Loucy (cell line): ENCODE measurements at regions not wholly inside any gene's neighbourhood (a gene's known extent, or its start where the extent isn't known, plus 50 kb on each side); places are given as distances from the start of the nearest gene placed in this dataset.

Experiments
- H2AFZ ChIP-seq: fragments of 200-600 bp; sonication (generic); 2 replicates; pipeline ENCODE4 v1.6.0; 2016; ENCODE audit warnings: antibody characterized with exemption, mild to moderate bottlenecking, low read length, moderate library complexity
- H3F3A ChIP-seq: fragments of 200-600 bp; 2 replicates; pipeline ENCODE4 v1.6.0; 2016; ENCODE audit warnings: antibody characterized with exemption, low read depth, mild to moderate bottlenecking
- H3K27me3 ChIP-seq: fragments of 200-600 bp; sonication (generic); 2 replicates; pipeline ENCODE4 v1.6.1; 2014; ENCODE audit warnings: low read length, mild to moderate bottlenecking; ENCODE audit not compliant: insufficient read depth, poor library complexity, severe bottlenecking
- H3K36me3 ChIP-seq: fragments of 200-600 bp; sonication (generic); 2 replicates; pipeline ENCODE4 v1.6.1; 2016; ENCODE audit warnings: low read length; ENCODE audit not compliant: insufficient read depth
- H3K4me1 ChIP-seq: fragments of 200-600 bp; sonication (generic); 2 replicates; pipeline ENCODE4 v1.5.1; 2014; ENCODE audit warnings: low read length, mild to moderate bottlenecking; ENCODE audit not compliant: insufficient read depth, poor library complexity, severe bottlenecking
- H3K4me2 ChIP-seq: fragments of 200-600 bp; sonication (generic); 2 replicates; pipeline ENCODE4 v1.6.0; 2014; ENCODE audit warnings: antibody characterized with exemption, low read length, low read depth, mild to moderate bottlenecking; ENCODE audit not compliant: poor library complexity, severe bottlenecking
- H3K4me3 ChIP-seq: fragments of 200-600 bp; sonication (generic); 2 replicates; pipeline ENCODE4 v1.5.1; 2014; ENCODE audit warnings: low read length, mild to moderate bottlenecking, mixed read lengths; ENCODE audit not compliant: poor library complexity, severe bottlenecking
- H3K79me2 ChIP-seq: fragments of 200-600 bp; sonication (generic); 2 replicates; pipeline ENCODE4 v1.6.1; 2014; ENCODE audit warnings: low read length; ENCODE audit not compliant: insufficient read depth
- H3K9ac ChIP-seq: fragments of 200-600 bp; sonication (generic); 2 replicates; pipeline ENCODE4 v1.6.0; 2014; ENCODE audit warnings: mild to moderate bottlenecking, low read depth, low read length, moderate library complexity; ENCODE audit not compliant: poor library complexity, severe bottlenecking
- H3K9me2 ChIP-seq: fragments of 200-600 bp; sonication (generic); replicated peaks from 2 replicates; pipeline ENCODE4 v1.6.1; 2016; ENCODE audit warnings: low read depth, low read length, mixed read lengths
- H3K9me3 ChIP-seq: fragments of 200-600 bp; sonication (generic); 2 replicates; pipeline ENCODE4 v1.6.1; 2014; ENCODE audit warnings: mild to moderate bottlenecking, antibody characterized with exemption, low read length, low read depth; ENCODE audit not compliant: insufficient read depth
- H4K20me1 ChIP-seq: fragments of 200-600 bp; sonication (generic); 2 replicates; pipeline ENCODE4 v1.6.0; 2014; ENCODE audit warnings: antibody characterized with exemption, low read length, mild to moderate bottlenecking; ENCODE audit not compliant: insufficient read depth, poor library complexity, severe bottlenecking
- CTCF ChIP-seq: fragments of 200-600 bp; sonication (generic); conservative IDR thresholded peaks from 2 replicates; pipeline ENCODE4 v1.5.1; 2014; ENCODE audit warnings: mild to moderate bottlenecking, antibody characterized with exemption, low read length
- EZH2phosphoT487 ChIP-seq: fragments of 200-600 bp; IDR thresholded peaks from 2 replicates; pipeline ENCODE4 v1.6.1; 2018; ENCODE audit warnings: antibody characterized with exemption, mild to moderate bottlenecking, moderate library complexity, borderline replicate concordance

- Histone ChIP-seq H3K36me3 (peaks cover 35% of the 10 kb centered on the region; the same call in 1 of the 2 replicates), H3K4me1 (peaks cover 1% of the 10 kb centered on the region), H3K4me3 (no peak overlapping the region), H3K4me2 (no peak overlapping the region), H3K79me2 (peaks cover 93% of the 10 kb centered on the region), H3K9me3 (no peaks in the 10 kb centered on the region), H4K20me1 (peaks cover 63% of the 10 kb centered on the region), H3F3A (no peaks in the 10 kb centered on the region), H3K27me3 (no peaks in the 10 kb centered on the region), H2AFZ (no peak overlapping the region), H3K9ac (no peak overlapping the region), H3K9me2 (no peaks in the 10 kb centered on the region)
- TF ChIP-seq CTCF, result no peak
- TF ChIP-seq EZH2phosphoT487, result no peak
Observed at GRCh38 chr9:110104261-110104809, 103.6 kb downstream of the C9orf152 start.

GRCh38 chr9:110105107-110105506, 102.9 kb downstream of the C9orf152 start:
- no peaks in the 10 kb centered on the region for H3K27me3 ChIP-seq
- H3K36me3 ChIP-seq, result peaks cover 34% of the 10 kb centered on the region; the same call in 1 of the 2 replicates
- H3K79me2 ChIP-seq, result peaks cover 95% of the 10 kb centered on the region
- no peak overlapping the region for H3K4me2 ChIP-seq
- no peaks in the 10 kb centered on the region for H3F3A ChIP-seq
- TF ChIP-seq CTCF (no peak), EZH2phosphoT487 (no peak)
- peaks cover 8% of the 10 kb centered on the region for H3K4me1 ChIP-seq
- no peaks in the 10 kb centered on the region for H3K9me2 ChIP-seq
- no peak overlapping the region for H2AFZ ChIP-seq
- H3K4me3 ChIP-seq, result no peak overlapping the region
- peaks cover 68% of the 10 kb centered on the region for H4K20me1 ChIP-seq
- no peaks in the 10 kb centered on the region for H3K9me3 ChIP-seq
- H3K9ac ChIP-seq, result no peak overlapping the region

DNA sequence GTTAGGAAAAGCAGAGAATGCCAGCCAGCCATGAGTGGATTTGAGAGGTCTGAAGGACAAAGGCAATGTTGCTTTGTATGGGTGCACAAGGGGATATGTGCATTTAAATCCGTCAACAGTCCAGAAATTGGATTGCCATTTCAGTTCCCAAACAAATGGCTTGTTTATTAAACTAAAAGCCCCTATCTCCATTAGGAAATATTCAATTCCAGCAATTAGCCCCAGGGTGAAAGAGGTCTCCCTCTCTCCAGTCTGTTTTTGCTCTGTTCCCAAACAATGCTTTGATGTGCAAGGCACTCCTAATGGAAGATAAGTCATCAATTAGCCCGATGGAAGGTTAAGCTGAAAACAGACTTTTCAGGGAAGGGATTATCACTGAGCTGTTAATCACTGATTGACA, 101.3 kb downstream of the C9orf152 start:
- peaks cover 27% of the 10 kb centered on the region; the same call in 1 of the 2 replicates for H3K36me3 ChIP-seq
- H3K9me2 ChIP-seq, result no peaks in the 10 kb centered on the region
- H3F3A ChIP-seq, result no peaks in the 10 kb centered on the region
- no peak overlapping the region for H3K4me2 ChIP-seq
- peaks cover 64% of the 10 kb centered on the region for H4K20me1 ChIP-seq
- no peaks in the 10 kb centered on the region for H3K27me3 ChIP-seq
- H3K9ac ChIP-seq, result no peak overlapping the region
- no peaks in the 10 kb centered on the region for H3K9me3 ChIP-seq
- no peak overlapping the region for H3K4me3 ChIP-seq
- no peak for TF ChIP-seq EZH2phosphoT487
- TF ChIP-seq CTCF, result no peak
- H2AFZ ChIP-seq, result no peak overlapping the region
- H3K4me1 ChIP-seq, result peaks cover 13% of the 10 kb centered on the region
- H3K79me2 ChIP-seq, result peaks cover 95% of the 10 kb centered on the region
